NCI-H187 treated with DMSO at 0.1 percent for 48 hours (cell line): ENCODE measurements at regions not wholly inside any gene's neighbourhood (a gene's known extent, or its start where the extent isn't known, plus 50 kb on each side); places are given as distances from the start of the nearest gene placed in this dataset.
"Not testable (repeated sequence)": the region's sequence is repeated elsewhere in the genome, so short reads cannot be mapped to it uniquely, and the experiment has no call there.

Experiments
- DNase-seq: peaks from one replicate; lab custom pipeline; 2025; lab: John Stamatoyannopoulos, UW

DNA sequence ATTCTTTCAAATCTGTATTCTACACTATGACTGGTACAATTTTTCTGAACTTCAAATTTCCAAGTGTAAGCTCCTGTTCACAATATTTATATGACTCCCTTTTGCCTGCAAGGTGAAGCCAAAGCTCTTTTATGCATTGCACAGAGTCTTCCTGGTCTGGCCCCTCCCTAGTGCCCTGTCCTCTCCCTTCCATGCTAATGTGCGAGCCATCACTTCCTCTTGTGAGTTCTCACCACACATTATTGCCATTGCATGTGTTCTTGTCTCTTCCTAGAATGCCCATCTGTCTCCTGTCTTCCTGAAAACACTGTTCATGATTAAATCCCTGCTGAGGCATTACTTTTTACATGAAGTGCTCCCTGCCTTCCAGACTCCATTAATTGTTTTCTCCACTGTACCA lies 169.9 kb downstream of the MC4R start:
- no peak for DNase-seq

DNA sequence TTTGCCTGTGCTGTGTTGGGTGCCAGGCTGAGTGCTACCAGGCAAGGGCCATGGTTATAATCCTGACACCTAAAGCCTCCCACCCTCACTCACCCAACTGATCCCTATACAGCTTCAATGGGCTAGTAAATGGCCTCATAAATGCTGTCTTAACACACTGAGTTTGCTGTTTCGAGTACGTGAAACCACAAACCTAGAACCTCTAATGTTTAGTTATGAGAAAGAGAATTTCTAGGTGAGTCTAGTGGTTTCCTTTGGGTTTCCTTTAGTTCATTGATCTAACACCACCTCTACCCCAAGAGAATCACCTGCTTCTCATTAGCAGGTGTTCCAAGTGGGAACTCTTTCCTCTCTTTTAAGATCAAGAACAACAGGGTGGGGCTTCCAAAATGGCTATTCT lies 172.0 kb downstream of the MC4R start:
- no peak for DNase-seq

DNA sequence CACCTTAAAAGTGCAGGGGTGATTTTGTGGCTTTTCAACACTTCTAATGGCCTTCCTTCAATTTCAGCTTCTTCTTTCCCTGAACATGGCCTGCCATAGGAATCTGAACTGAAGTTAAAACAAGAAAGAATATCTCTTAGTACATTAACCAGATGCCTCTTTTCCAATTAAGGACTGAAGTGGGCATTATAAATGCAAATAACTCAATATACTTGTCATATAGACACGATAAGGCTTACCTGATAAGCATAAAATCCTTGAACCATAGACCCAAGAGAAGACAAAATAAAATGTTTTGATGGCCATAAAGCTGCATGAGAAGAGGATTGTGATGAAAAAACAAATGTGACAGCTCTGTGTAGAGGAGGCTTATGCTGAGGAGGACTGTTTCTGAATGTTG lies 173.1 kb downstream of the MC4R start:
- DNase-seq = no peak

DNA sequence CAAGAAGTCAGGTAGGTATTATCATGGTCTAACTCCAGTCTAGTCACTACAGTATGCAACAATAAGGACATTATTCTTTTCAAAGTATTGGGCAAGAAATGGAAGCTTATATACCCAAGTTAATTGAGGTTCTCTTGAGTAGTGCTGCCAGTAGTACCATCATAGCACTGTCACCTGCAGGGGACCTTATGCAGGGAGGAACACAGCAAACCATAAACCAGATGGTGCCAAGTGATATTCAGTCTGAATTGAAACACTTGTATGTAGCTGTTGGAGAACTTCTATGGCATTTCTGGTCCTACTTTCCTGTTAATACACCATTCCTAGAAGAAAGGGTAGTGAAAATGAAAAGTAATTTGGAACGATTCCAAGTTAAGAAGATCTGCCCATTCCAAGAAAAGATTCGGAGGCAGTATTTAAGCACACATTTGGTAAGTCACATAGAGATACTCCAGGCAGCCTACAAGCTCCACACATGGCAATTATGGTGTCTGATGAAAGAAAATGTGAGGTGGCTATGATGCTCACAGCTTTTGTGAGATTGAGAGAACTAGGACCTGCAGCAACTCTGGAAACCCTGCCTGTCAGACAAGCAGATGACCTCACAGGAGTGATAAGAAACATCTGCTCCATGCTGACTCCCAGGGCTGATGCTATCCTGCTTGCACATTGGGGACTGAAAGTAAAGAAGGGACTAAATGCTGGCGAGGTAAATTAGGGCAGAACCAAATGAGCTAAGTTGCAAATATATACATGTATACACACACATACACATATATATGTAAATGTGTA lies 174.7 kb downstream of the MC4R start:
- no peak for DNase-seq

DNA sequence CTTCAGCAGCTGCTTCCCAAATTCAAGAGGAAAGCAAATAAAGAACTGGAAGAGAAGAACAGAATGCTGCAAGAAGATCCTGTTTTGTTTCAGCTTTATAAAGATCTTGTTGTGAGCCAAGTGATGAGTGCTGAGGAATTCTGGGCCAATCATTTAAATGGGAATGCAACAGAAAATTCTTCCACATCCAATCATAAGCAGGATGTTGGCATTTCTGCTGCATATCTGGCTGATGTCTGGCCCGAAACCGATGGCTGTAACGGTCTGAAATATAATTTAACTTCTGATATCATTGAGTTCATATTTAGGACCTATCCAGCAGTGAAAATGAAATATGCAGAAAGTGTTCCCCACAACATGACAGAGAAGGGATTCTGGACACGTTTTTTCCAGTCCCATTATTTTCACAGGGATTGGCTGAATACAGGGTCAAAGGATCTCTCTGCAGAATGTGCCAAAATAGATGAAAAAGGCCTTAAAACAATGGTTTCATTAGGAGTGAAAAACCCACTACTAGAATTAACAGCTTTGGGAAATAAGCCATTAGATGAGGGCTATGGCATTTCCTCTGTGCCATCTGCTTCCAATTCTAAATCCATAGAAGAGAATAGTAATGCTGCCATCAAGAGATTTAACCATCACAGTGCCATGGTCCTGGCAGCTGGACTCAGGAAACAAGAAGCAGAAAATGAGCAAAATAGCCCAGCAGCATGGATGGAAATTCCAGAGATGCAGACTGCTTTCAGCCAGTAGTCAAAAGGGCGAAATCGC lies 175.6 kb downstream of the MC4R start:
- no peak for DNase-seq

DNA sequence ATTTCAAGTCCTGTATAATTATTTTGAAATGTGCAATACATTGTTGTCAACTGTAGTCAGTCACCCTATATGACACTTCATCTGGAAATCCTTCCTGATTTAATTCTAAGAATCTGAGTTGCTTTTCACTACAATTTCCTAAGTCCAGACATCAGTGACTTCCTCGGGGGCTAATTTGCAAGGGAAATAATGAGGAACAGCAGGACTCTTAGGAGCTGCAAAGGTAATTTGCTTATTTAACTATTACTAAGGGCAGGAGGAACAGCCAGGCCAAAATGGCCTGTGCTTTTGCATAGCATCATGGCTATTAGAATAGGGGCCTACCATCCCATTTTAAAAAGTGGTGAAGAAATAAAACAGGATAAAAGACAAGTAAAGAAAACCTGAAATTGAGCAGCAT lies 178.8 kb downstream of the MC4R start:
- no peak for DNase-seq

DNA sequence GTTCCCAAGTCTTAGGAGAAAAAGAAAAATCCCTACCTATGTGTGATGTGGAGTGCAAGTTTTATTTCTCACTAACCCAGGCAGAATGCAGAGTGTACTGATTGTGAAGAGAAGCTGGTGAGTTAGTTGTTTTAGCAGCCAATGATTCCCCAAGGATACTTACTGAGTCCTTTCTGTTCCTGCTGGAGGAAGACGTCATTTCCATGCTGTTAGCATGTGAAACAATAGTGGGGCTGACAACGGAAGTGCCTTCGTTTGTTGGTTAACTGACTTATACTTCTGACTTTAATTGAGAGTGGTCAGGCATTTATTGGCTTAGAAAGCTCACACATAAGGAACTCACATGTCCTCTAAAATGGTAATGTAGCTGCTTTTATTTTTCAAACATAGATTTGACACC lies 180.6 kb downstream of the MC4R start:
- no peak for DNase-seq

DNA sequence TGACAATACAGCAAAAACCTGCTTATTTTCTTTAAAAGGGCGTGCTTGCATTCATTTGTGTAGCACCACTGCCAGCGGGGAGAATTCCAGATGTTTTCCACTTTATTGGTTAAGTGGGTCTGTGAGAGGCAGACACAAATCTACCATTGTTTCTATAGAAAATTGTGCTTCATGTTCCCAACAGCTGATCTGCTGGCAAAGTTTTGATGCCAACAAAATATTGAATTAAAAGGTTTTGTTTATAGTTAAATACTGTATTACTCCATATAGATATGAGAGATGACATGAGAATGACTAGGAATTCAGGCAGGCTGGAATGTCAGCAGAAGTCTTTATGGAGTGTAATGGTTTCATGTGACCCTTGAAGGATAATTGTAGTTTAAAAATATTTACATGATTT lies 182.7 kb downstream of the MC4R start:
- no peak for DNase-seq

DNA sequence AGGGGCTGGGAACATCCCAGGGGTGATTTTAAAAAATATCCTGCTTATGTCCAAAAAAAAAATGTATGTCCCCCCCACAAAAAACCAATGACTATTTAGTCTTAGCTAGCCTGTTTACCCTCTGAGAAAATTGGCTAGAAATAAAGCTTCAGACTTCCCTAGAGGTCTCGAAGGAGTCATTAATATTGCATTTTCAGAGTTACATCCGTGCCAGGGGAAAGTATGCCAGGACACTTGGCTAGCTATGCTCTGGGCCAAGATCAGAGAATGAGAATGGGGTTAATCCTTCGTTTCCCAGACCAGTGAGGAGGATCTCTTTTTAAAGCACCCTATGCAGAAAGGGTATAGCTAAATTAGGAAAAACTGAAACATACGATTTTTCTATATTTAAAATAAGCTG lies 183.6 kb downstream of the MC4R start:
- DNase-seq = no peak

DNA sequence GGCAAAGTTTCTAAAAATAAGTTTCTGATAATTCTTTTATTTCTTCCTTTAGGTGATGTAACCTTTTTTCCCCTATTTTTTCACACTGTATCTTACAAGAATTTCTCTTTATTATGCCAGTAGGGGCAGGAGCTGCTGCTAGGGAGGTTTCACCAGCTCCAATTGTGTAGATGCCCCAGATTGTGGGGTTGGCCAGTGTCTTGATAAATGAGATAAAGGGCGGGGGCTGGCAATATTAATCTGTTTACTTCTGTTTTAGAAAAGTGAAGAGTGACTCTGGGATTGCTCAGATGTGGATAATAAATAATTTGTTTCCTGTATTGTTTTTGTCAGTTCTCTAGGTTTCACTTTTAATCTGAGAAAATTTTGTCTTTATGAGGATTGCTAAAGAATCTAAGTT lies 190.4 kb downstream of the MC4R start:
- DNase-seq = no peak

DNA sequence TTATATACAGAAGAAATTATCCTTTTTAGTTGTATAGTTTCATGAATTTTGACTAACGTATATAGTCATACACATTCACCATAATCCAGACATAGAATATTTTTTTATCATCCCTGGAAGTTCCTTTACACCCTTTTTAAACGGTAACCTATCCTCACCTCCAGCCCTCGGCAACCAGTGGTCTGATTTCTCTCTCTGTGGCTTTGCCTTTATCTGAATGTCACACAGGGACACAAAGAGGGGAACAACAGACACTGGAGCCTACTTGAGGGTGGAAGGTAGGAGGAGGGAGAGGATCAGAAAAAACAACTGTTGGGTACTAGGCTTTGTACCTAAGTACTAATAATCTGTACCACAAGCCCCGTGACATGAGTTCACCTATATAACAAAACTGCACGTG lies 191.9 kb downstream of the MC4R start:
- DNase-seq = no peak

DNA sequence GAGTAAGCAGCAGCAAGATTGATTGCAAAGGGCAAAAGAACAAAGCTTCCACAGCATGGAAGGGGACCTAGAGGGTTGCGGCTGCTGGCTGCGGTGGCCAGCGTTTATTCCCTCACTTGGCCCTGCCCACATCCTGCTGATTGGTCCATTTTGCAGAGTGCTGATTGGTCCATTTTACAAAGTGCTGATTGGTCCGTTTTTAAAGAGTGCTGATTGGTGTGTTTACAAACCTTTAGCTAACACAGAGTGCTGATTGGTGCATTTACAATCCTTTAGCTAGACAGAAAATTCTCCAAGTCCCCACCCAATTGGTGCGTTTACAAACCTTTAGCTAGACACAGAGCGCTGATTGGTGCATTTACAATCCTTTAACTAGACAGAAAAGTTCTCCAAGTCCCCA lies 194.4 kb downstream of the MC4R start:
- DNase-seq = not testable (repeated sequence)

DNA sequence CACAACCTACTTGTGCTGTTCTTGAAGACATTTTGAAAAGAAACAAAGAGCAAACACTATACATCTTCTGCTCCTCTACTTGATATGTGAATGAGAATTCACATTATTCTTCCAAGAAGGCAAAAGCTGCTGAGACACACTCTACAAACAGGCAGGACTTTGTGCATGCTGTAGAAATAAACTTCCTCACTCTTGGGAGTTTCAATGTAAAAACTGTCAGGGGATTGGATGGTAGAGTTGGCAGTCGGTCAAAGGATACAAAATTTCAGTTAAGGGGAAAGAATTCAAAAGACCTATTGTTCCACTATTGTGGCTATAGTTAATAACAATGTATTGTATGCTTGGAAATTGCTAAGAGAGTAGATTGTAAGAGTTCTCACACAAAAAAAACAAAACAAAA lies 196.3 kb downstream of the MC4R start:
- DNase-seq = no peak

DNA sequence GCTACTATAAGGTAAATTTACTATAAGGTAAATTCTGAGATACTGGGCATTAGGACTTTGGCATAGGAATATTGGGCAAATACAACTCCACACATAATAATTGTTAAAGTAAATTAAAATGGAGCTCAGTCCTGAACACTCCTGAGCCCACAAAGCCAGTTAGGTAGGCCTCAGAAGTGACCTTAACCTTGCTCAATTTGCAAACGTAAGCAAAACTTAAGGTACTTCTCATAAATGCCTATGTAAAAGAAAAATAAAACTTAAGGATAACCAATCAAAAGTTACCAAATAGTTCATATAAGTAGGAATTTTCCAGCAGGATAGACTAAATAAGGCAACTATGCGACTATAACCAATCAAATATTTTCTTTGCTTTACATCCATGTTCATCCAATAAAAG lies 197.7 kb downstream of the MC4R start:
- DNase-seq = no peak

DNA sequence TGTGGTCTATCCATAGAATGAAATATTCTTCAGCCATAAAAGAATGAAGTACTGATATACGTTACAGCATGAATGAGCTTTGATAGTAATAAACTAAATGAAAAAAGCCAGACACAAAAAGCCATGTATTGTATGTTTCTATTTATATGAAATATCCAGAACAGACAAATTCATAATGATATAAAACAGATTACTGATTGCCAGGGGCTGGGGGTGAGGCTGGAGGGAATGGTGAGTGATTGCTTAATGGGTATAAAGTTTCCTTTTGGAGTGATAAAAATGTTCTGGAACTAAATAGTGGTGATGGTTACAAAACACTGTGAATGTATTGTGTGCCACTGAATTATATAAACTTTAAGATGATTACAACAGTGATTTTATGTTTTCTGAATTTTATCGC lies 200.5 kb downstream of the MC4R start:
- no peak for DNase-seq

DNA sequence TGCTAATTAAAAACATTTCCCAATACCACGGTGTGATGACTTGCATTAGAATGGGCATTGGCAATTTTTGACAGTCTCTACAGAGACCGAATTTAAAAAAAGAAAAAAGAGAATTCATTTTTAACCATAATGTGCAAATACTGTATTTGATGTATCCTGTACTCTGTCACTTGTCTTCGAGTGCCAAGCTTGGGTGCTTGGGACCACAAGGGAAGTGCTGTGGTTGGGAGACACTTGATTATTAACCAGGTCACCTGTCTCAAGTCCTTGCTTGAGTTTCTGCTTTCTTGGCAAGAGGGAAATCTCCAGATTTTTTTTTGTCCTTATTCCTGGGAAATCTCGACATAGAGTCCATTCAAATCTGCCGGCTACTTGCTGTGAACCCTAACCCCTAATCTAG lies 209.0 kb downstream of the MC4R start:
- DNase-seq = no peak

DNA sequence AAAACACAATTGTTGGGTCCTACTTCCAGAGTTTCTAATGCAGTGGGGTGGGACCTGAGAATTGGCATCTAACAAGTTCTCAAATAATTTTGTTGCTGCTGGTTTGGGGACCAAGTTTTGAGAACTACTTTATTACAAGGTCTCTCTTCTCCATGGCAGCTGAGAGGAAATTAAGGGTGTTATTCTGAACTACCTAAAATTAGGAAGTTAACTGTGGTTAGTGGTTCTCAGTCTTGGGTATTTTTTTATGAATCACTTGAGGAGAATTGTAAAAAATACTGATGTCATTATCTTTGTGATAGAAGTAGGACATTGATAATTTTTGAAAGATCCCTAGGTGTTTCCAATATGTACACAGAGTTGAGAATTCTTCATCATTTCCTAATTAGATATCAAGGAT lies 210.2 kb downstream of the MC4R start:
- no peak for DNase-seq

DNA sequence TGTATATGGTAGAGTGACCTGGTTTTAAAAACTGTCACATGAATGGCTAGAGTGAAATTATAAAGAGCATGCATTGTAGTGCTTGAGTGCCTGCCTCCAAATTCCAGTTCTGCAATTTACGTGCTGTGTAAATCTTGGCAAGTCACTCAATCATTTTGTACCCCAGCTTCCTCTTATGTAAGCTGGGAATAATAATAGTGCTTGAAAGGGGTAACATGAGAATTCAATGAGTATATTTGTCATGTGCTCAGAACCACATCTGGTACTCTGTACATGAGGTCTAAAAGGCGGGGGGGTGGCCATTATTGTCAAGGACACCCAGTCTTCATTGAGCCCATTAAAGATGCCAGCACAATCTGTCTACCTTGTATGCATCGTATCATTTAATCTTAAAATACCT lies 214.8 kb downstream of the MC4R start:
- no peak for DNase-seq

DNA sequence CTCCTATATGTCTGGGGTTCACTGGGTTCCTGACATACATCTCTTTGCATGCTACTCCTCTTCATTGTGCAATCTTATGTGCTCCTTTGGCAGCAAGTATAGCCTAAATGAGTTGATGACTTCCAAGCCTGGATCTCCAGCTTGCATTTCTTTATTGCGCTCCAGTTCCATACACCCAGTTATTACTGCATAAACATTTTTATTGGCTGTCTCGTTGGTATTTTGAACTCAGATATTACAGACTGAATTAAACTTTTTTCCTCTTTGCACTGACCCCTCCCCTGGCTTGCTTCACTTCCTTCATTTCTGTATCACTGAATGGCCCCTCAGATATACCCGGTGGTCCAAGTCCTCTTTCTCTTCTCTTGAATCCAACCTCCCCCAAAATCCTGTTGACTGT lies 219.2 kb downstream of the MC4R start:
- no peak for DNase-seq

DNA sequence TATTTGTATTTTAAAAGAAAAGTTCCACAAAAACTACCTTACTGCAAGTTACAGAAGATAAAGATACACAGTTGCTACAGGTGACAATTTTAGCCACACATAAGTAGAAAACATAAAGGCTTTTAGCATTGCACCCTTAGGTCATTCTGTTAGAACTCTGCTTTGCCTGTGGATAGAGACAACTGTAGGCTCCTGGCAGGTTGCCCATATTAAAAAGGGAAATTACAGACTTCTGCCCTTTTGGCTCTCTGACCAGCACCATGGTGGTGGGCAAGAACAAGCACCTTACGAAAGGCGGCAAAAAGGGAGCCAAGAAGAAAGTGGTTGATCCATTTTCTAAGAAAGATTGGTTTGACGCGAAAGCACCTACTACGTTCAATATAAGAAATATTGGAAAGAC lies 223.3 kb downstream of the MC4R start:
- no peak for DNase-seq

DNA sequence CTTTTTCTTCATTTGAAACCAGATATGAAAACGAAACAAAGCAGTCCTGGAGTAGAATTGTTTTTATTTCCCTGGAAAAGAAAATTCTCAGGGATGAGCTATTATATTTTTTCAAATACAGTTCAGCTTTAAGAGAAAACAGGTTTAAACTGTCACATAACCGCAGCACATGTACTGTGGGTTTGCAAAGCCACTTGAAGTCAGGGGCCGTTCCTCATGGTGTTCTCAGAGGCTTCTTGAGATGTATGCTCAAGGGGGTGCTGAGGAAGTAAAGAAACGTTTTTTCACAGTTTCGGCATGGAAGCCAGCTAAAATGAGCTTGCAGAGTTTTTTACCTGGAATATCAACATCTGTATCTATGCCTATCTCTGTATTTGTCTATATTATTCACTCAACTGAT lies 225.3 kb downstream of the MC4R start:
- DNase-seq = no peak

DNA sequence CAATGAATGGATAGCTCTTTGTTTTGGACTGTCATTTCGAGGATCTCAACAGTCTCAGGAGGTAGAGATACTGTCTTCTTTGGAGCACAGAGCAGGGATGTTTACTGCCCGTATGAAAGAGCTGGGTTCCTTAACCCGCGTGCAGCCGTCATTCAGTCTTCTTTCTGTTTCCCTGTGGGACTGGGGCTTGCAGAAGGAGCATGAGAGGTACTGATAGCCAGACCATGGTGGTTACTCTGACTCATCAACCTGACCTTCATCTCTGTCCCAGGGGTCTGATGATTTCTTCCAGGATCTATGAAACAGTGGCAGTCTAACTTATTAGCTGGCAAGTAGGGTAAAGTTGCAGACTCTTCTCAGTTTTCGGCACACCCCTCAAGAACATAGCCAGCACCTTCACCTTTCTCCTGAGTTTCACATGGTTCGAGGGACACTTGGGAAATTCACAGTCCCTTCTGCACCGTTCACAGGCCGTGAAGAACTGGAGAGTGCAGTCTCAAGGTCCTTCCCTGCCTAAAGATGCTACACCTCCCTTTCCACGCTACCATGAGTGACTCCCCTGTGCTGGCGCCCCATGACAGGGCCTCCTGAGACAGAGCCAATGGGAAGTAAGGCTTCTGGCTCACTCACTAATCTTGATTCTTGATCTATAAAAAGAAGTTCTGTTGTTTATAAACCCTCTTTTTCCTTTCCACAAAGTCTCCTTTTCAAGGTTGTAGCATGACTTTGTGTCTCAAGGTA lies 226.2 kb downstream of the MC4R start:
- no peak for DNase-seq

DNA sequence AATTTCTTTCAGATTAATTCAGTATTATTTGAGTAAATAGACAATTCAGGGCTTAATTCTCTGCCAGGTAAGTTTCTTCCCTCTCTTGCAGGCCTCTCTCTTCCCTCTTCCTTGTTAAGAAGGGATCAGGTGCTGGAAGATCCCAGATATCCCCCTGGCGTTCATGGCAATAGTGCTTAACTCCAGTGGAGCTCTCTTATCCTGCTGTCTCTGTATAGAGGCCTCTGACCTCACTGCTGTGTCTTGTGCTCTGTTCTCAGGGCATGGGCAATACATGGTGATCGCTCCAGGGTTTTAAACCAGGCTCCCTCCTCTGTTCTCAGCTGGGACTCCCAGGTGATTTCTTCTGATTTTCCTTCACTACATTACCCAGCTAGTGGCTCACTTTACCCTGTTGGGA lies 226.8 kb downstream of the MC4R start:
- DNase-seq = no peak
